ENCODE measurements at regions not wholly inside any gene's neighbourhood (a gene's known extent, or its start where the extent isn't known, plus 50 kb on each side); places are given as distances from the start of the nearest gene placed in this dataset.

DNA sequence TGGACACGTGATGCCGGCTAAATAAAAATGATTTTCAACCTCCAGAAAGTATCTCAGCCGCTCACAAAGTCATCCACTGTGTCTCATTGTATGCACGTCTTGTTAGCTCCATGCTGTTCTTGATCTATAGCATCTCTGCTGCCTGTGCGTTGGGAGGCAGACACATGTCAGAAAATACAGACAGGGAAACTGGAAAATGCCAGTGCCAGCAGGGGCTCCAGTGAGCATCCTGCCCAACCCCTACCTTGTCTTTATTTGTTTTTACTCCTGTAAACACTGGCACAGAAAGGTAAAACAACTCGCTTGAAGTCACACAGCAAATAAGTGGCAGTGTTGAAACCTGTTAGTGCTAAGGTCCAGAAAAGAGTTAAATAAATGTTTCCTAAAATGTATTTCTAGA is 208.1 kb upstream of the ASIC2 start:
- Histone ChIP-seq H3K36me3 (ENCODE audit: control insufficient read depth, insufficient read depth, low read length) (no peaks in the 10 kb centered on the region), H3K27me3 (ENCODE audit: control insufficient read depth, insufficient read depth, low read length) (no peaks in the 10 kb centered on the region), H3K4me1 (ENCODE audit: control insufficient read depth, insufficient read depth, low read length) (no peaks in the 10 kb centered on the region), H3K4me3 (ENCODE audit: low read depth, low read length) (no peak overlapping the region), H3K9me3 (ENCODE audit: control insufficient read depth, insufficient read depth, low read length) (no peaks in the 10 kb centered on the region), H3K9ac (ENCODE audit: low read depth, low read length) (no peak overlapping the region)

DNA sequence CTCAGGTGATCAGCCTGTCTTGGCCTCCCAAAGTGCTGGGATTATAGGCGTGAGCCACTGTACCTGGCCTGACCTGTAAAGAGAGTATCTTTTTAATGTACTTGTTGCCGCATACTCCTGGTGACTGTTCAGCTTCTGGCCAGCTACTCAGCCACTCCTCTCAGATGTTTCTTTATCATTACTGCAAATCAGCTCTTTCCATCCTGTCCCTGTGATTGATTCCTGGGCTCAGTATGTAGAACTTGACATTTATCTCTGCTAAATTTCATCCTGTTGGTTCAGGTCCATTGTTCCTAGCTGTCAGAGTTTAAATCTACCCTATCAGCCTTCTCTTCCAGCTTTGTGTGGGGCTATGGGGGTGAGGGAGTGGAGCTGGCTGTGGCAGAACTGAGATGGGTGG is 211.5 kb upstream of the ASIC2 start:
- Histone ChIP-seq H3K4me3 (ENCODE audit: low read depth, low read length) (no peak overlapping the region), H3K9ac (ENCODE audit: low read depth, low read length) (no peak overlapping the region), H3K4me1 (ENCODE audit: control insufficient read depth, insufficient read depth, low read length) (no peaks in the 10 kb centered on the region), H3K36me3 (ENCODE audit: control insufficient read depth, insufficient read depth, low read length) (no peaks in the 10 kb centered on the region), H3K27me3 (ENCODE audit: control insufficient read depth, insufficient read depth, low read length) (no peaks in the 10 kb centered on the region), H3K9me3 (ENCODE audit: control insufficient read depth, insufficient read depth, low read length) (no peaks in the 10 kb centered on the region)

DNA sequence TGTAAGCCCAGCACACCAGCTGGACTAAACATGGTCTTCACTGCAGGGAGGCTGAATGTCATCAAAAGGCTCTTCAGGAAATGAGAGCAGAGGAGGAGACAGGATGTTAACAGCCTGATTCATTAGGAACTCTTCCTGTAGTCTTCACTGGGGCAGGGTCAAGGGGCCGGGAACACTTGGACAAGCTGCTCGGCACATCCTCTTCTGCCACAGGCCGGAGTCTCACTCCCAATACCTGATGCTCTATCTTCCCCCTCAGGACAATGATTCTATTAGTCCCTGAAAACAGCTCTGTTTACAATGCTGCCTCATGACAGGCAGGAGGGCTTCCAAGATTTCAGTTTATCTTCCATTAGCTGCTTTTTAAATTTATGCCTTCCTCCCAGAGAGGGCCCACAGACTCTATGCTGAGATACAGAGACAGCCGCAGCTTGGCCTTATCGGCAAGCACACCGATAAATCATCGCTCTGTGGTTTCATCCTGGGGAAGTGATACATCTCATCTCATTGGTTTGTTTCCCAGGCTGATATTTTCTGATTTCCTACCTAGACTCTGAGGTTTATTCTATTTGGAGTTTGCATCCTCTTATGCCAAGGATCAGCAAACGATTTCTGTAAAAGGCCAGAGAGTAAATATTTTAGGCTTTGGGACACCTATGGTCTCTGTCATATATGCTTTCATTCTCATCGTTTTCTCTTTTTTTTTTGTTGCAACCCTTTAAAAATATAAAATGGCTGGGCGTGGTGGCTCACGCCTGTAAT is 214.0 kb upstream of the ASIC2 start:
- Histone ChIP-seq H3K4me3 (ENCODE audit: low read depth, low read length) (no peak overlapping the region), H3K9ac (ENCODE audit: low read depth, low read length) (no peak overlapping the region), H3K4me1 (ENCODE audit: control insufficient read depth, insufficient read depth, low read length) (no peaks in the 10 kb centered on the region), H3K27me3 (ENCODE audit: control insufficient read depth, insufficient read depth, low read length) (no peaks in the 10 kb centered on the region), H3K36me3 (ENCODE audit: control insufficient read depth, insufficient read depth, low read length) (no peaks in the 10 kb centered on the region), H3K9me3 (ENCODE audit: control insufficient read depth, insufficient read depth, low read length) (no peaks in the 10 kb centered on the region)

DNA sequence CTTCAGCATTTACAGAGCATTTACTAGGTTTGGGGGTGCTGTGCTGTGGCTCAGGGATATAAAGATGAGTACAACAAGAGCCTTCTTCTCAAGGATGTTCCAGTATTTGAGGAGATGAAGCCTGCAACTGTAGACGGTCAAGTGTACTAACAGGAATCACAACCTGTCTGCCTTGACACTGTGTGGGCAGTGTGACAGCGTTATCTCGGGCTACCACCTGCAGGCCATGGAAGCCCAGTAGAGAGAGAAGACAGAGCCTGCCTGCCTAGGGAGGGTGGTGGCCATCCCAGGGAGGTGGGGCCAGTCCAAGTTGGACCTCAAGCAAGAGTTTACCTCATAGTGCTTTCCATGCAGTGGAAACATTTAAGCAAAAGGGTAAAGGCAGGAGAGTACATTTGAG is 215.1 kb upstream of the ASIC2 start:
- no peaks in the 10 kb centered on the region for H3K36me3 ChIP-seq (ENCODE audit: control insufficient read depth, insufficient read depth, low read length)
- H3K9me3 ChIP-seq (ENCODE audit: control insufficient read depth, insufficient read depth, low read length), result no peaks in the 10 kb centered on the region
- no peak overlapping the region for H3K9ac ChIP-seq (ENCODE audit: low read depth, low read length)
- no peak overlapping the region for H3K4me3 ChIP-seq (ENCODE audit: low read depth, low read length)
- no peaks in the 10 kb centered on the region for H3K4me1 ChIP-seq (ENCODE audit: control insufficient read depth, insufficient read depth, low read length)
- no peaks in the 10 kb centered on the region for H3K27me3 ChIP-seq (ENCODE audit: control insufficient read depth, insufficient read depth, low read length)

DNA sequence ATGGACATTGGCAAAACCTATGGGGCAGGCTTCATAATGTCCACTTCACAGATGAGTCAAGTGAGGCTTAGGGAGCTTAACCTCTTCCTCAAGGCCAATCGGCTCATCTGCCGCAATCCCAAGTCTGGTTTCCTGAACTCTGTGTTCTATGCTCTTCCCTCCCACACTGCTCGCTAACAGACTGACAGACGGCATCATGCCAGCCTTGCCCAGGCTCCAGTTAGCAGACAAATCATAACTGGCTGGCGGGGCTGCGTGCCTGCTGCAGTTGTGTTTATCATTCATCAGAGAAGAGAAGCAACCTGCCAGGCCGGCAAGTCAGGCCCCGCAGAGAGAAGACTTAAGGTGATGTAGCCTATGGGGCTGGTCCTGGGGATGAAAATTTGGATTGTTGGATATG is 216.2 kb upstream of the ASIC2 start:
- H3K9me3 ChIP-seq (ENCODE audit: control insufficient read depth, insufficient read depth, low read length), result no peaks in the 10 kb centered on the region
- H3K36me3 ChIP-seq (ENCODE audit: control insufficient read depth, insufficient read depth, low read length), result no peaks in the 10 kb centered on the region
- no peaks in the 10 kb centered on the region for H3K27me3 ChIP-seq (ENCODE audit: control insufficient read depth, insufficient read depth, low read length)
- H3K9ac ChIP-seq (ENCODE audit: low read depth, low read length), result no peak overlapping the region
- no peak overlapping the region for H3K4me3 ChIP-seq (ENCODE audit: low read depth, low read length)
- H3K4me1 ChIP-seq (ENCODE audit: control insufficient read depth, insufficient read depth, low read length), result no peaks in the 10 kb centered on the region

DNA sequence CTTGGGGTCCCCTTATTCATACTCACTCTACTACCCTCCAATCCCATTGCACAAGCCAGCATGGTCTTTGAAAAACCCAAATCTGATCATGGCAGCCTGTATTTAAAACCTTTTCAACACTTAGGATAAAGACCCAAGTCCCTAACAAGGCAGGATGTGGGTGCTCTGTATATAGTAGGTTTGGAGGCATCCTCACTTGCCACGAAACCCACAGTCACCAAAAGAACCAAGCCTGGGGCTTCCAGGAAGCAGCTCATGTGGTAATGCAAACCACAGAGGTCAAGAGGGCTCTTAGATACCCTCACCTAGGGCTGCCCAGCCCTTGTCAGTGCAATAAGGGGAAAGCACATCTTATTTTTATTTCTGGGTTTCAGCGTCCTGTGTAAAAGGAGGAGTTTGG is 218.6 kb upstream of the ASIC2 start:
- no peak overlapping the region for H3K4me3 ChIP-seq (ENCODE audit: low read depth, low read length)
- H3K4me1 ChIP-seq (ENCODE audit: control insufficient read depth, insufficient read depth, low read length), result no peaks in the 10 kb centered on the region
- no peak overlapping the region for H3K9ac ChIP-seq (ENCODE audit: low read depth, low read length)
- H3K36me3 ChIP-seq (ENCODE audit: control insufficient read depth, insufficient read depth, low read length), result no peaks in the 10 kb centered on the region
- no peaks in the 10 kb centered on the region for H3K9me3 ChIP-seq (ENCODE audit: control insufficient read depth, insufficient read depth, low read length)
- H3K27me3 ChIP-seq (ENCODE audit: control insufficient read depth, insufficient read depth, low read length), result no peaks in the 10 kb centered on the region

DNA sequence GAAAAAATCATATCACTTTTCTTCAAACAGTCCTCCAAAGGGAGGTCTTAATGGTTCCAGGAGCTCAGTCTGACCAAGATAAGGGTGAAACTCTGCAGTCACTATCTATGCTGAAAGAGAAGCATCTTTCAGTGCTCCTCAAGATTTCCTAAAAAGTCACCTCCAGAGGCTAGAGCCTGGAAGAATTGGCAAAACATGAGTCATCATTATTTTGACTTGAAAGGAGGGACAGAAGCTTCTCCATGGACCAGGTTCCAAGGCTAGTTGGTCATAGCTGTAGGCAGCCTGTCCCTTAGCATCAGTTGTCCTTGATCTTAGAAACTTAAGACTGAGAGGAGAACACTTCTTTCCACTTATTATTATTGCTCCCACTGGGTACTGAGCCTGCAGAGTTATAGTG is 219.0 kb upstream of the ASIC2 start:
- no peaks in the 10 kb centered on the region for H3K9me3 ChIP-seq (ENCODE audit: control insufficient read depth, insufficient read depth, low read length)
- no peaks in the 10 kb centered on the region for H3K27me3 ChIP-seq (ENCODE audit: control insufficient read depth, insufficient read depth, low read length)
- no peak overlapping the region for H3K9ac ChIP-seq (ENCODE audit: low read depth, low read length)
- no peaks in the 10 kb centered on the region for H3K4me1 ChIP-seq (ENCODE audit: control insufficient read depth, insufficient read depth, low read length)
- H3K36me3 ChIP-seq (ENCODE audit: control insufficient read depth, insufficient read depth, low read length), result no peaks in the 10 kb centered on the region
- no peak overlapping the region for H3K4me3 ChIP-seq (ENCODE audit: low read depth, low read length)

DNA sequence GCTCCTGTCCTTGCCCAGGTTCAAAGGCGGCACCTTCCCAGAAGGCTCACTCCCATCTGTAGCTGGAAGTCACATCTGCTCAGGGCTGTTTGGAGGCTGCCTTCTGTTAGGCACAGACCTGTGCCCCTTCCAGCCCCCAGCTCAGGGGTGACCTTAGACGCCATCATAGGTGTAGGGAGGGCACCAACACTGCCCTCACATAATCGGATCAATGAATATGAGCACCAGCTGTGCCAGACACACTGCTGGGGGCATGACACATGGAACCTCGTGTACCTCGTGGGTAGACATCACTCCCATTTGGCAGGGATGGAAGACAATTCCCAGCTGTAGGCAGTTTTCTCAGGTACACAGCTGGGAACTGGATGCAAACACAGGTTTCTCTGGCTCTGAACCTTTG is 220.7 kb upstream of the ASIC2 start:
- H3K4me3 ChIP-seq (ENCODE audit: low read depth, low read length), result no peak overlapping the region
- no peaks in the 10 kb centered on the region for H3K4me1 ChIP-seq (ENCODE audit: control insufficient read depth, insufficient read depth, low read length)
- H3K36me3 ChIP-seq (ENCODE audit: control insufficient read depth, insufficient read depth, low read length), result no peaks in the 10 kb centered on the region
- H3K9me3 ChIP-seq (ENCODE audit: control insufficient read depth, insufficient read depth, low read length), result no peaks in the 10 kb centered on the region
- no peaks in the 10 kb centered on the region for H3K27me3 ChIP-seq (ENCODE audit: control insufficient read depth, insufficient read depth, low read length)
- no peak overlapping the region for H3K9ac ChIP-seq (ENCODE audit: low read depth, low read length)

DNA sequence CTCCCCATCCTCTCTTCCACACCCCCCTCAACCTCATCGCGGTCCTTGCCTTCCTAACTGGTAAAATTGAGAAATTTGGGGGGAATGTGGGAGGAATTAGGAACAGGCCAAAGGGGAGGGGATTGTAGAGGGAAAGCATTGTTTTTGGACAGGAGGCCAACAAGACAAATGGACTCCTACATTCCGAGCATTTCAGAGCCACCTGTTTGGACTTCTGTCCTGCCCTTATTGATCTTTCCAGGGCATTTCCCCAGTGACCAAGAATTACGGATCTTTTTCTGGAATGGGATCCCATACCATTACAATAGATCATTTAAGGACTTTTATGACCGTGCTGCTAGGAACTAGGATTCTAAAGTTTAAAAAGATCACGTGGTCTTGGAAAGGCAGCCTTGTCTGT is 221.3 kb upstream of the ASIC2 start:
- Histone ChIP-seq H3K4me1 (ENCODE audit: control insufficient read depth, insufficient read depth, low read length) (no peaks in the 10 kb centered on the region), H3K9me3 (ENCODE audit: control insufficient read depth, insufficient read depth, low read length) (no peaks in the 10 kb centered on the region), H3K9ac (ENCODE audit: low read depth, low read length) (no peak overlapping the region), H3K4me3 (ENCODE audit: low read depth, low read length) (no peak overlapping the region), H3K36me3 (ENCODE audit: control insufficient read depth, insufficient read depth, low read length) (no peaks in the 10 kb centered on the region), H3K27me3 (ENCODE audit: control insufficient read depth, insufficient read depth, low read length) (no peaks in the 10 kb centered on the region)

DNA sequence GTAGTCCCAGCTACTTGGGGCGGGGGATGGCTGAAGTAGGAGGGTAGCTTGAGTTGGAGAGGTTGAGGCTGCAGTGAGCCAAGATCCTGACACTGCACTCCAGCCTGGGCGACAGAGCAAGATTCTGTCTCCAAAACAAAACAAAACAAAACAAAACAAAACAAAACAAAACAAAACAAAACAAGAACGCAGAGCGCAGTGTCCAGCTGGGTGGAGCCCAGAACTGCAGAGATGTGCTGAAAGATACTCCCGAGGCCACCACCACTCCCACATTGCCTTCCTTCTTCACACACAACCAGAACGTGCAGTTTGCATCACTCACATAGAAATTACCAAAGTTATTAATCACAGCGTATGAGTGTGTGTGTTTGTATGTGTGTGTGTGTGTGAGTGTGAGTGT is 222.9 kb upstream of the ASIC2 start:
- Histone ChIP-seq H3K9ac (ENCODE audit: low read depth, low read length) (no peak overlapping the region), H3K4me1 (ENCODE audit: control insufficient read depth, insufficient read depth, low read length) (no peaks in the 10 kb centered on the region), H3K4me3 (ENCODE audit: low read depth, low read length) (no peak overlapping the region), H3K9me3 (ENCODE audit: control insufficient read depth, insufficient read depth, low read length) (no peaks in the 10 kb centered on the region), H3K27me3 (ENCODE audit: control insufficient read depth, insufficient read depth, low read length) (no peaks in the 10 kb centered on the region), H3K36me3 (ENCODE audit: control insufficient read depth, insufficient read depth, low read length) (no peaks in the 10 kb centered on the region)

DNA sequence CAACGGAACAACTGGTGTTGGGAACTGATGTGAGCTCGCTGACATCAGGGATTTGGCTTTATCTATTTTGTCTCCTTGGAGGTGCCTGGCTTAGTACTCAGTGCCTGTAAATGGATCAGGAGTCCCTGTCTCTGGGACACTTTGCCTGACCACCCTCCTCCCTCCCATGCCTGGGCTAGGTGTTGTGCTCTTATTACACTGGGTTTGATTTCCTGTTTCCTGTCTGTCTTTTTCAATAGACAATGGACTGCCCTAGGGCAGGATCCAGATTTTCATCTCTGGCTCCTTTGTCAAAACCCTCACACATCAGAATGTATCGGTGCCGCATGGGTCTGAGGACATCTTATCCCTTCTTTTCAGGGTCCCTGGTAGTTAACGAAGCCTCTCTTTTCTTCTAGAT is 223.6 kb upstream of the ASIC2 start:
- Histone ChIP-seq H3K36me3 (ENCODE audit: control insufficient read depth, insufficient read depth, low read length) (no peaks in the 10 kb centered on the region), H3K4me3 (ENCODE audit: low read depth, low read length) (no peak overlapping the region), H3K27me3 (ENCODE audit: control insufficient read depth, insufficient read depth, low read length) (no peaks in the 10 kb centered on the region), H3K9ac (ENCODE audit: low read depth, low read length) (no peak overlapping the region), H3K9me3 (ENCODE audit: control insufficient read depth, insufficient read depth, low read length) (no peaks in the 10 kb centered on the region), H3K4me1 (ENCODE audit: control insufficient read depth, insufficient read depth, low read length) (no peaks in the 10 kb centered on the region)

DNA sequence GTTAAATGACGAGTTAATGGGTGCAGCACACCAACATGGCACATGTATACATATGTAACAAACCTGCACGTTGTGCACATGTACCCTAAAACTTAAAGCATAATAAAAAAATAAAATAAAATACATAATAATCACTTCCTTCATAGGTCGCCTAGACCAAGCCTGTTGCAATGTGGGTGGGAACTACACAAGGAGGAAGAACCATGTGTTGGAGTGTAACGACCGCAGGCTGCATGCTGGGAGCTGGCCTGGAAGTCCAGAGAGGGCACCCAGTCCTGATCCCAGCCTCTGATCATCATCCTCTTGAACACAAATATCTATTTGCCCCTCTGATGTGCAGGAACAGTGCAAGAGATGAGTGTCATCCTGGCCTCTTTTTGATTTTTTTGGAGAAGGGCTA is 224.7 kb upstream of the ASIC2 start:
- H3K4me3 ChIP-seq (ENCODE audit: low read depth, low read length), result no peak overlapping the region
- H3K27me3 ChIP-seq (ENCODE audit: control insufficient read depth, insufficient read depth, low read length), result no peaks in the 10 kb centered on the region
- H3K9ac ChIP-seq (ENCODE audit: low read depth, low read length), result no peak overlapping the region
- H3K9me3 ChIP-seq (ENCODE audit: control insufficient read depth, insufficient read depth, low read length), result no peaks in the 10 kb centered on the region
- no peaks in the 10 kb centered on the region for H3K36me3 ChIP-seq (ENCODE audit: control insufficient read depth, insufficient read depth, low read length)
- H3K4me1 ChIP-seq (ENCODE audit: control insufficient read depth, insufficient read depth, low read length), result no peaks in the 10 kb centered on the region
